Neuron (in vitro differentiated cells): ENCODE measurements at regions not wholly inside any gene's neighbourhood (a gene's known extent, or its start where the extent isn't known, plus 50 kb on each side); places are given as distances from the start of the nearest gene placed in this dataset.

ENCODE experiments used
- H2AFZ ChIP-seq: one replicate; pipeline ENCODE4 v1.6.1; 2013; ENCODE audit warnings: low read depth, mild to moderate bottlenecking, inconsistent platforms, low read length, moderate library complexity
- H3K27me3 ChIP-seq: one replicate; pipeline ENCODE4 v1.6.1; 2013; ENCODE audit warnings: low read length; ENCODE audit not compliant: insufficient read depth
- H3K36me3 ChIP-seq: one replicate; pipeline ENCODE4 v1.6.1; 2013; ENCODE audit warnings: low read length; ENCODE audit not compliant: insufficient read depth
- H3K4me1 ChIP-seq: one replicate; pipeline ENCODE4 v1.6.1; 2013; ENCODE audit warnings: low read length; ENCODE audit not compliant: insufficient read depth
- H3K4me3 ChIP-seq: 2 replicates; pipeline ENCODE4 v1.5.1; 2013; ENCODE audit warnings: mild to moderate bottlenecking, low read length, moderate library complexity
- H3K9me3 ChIP-seq: one replicate; pipeline ENCODE4 v1.6.1; 2013; ENCODE audit warnings: low read length

DNA sequence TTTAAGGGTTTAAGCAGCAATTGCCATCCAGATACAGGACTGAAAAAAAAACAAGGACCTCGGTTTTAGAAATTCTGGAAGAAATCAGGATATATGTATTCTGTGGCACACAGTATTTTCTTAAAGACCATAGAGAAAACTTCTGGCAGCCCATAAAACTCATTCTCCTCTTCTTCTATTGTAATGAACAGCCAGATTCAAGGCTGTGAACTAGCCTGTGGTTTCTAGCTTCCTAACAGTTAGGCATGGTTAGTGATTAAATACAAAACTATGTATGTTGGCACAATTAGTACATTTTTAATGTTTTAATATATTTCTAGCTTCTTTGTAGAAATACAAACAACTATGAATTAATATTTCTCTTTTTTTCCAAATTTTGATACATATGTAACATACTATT lies 555.7 kb downstream of the DSC3 start:
- H3K36me3 ChIP-seq, result no peaks in the 10 kb centered on the region
- no peaks in the 10 kb centered on the region for H3K27me3 ChIP-seq
- H2AFZ ChIP-seq, result no peak overlapping the region
- H3K9me3 ChIP-seq, result no peaks in the 10 kb centered on the region
- H3K4me3 ChIP-seq, result no peak overlapping the region
- H3K4me1 ChIP-seq, result no peaks in the 10 kb centered on the region

- Histone ChIP-seq H3K9me3 (no peaks in the 10 kb centered on the region), H3K4me1 (no peaks in the 10 kb centered on the region), H2AFZ (no peak overlapping the region), H3K36me3 (no peaks in the 10 kb centered on the region), H3K27me3 (no peaks in the 10 kb centered on the region), H3K4me3 (no peak overlapping the region)
Measured at GRCh38 chr18:30485078-30485477, 557.5 kb downstream of the DSC3 start.

- no peaks in the 10 kb centered on the region for H3K36me3 ChIP-seq
Measured at GRCh38 chr18:30481871-30482270, 560.7 kb downstream of the DSC3 start.

GRCh38 chr18:30469091-30469490 lies 573.5 kb downstream of the DSC3 start:
- Histone ChIP-seq H3K36me3 (no peaks in the 10 kb centered on the region), H3K27me3 (no peaks in the 10 kb centered on the region), H3K9me3 (no peaks in the 10 kb centered on the region), H3K4me1 (no peaks in the 10 kb centered on the region), H3K4me3 (no peak overlapping the region), H2AFZ (no peak overlapping the region)

More at GRCh38 chr18:30481871-30482270, 560.7 kb downstream of the DSC3 start:
- Histone ChIP-seq H3K4me1 (no peaks in the 10 kb centered on the region), H3K9me3 (no peaks in the 10 kb centered on the region), H2AFZ (no peak overlapping the region), H3K27me3 (no peaks in the 10 kb centered on the region), H3K4me3 (no peak overlapping the region)

DNA sequence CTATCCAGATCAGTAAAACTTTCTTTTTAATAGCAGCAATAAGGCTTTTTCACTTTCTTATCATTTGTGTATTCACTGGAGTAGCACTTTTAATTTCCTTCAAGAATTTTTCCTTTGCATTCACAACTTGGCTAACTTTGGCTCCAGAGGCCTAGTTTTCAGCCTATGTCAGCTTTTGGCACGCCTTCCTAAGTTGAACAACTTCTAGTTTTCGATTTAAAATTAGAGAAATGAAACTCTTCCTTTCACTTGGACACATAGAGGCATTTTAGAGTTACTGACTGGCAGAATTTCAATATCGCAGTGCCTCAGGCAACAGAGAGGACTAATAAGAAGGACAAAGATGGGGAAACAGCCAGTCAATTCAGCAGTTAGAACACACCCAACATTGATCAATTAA lies 577.4 kb downstream of the DSC3 start:
- no peaks in the 10 kb centered on the region for H3K27me3 ChIP-seq
- no peaks in the 10 kb centered on the region for H3K9me3 ChIP-seq
- H3K4me3 ChIP-seq, result no peak overlapping the region
- H3K4me1 ChIP-seq, result no peaks in the 10 kb centered on the region
- no peaks in the 10 kb centered on the region for H3K36me3 ChIP-seq
- H2AFZ ChIP-seq, result no peak overlapping the region

GRCh38 chr18:30457156-30457555 lies 585.4 kb downstream of the DSC3 start:
- Histone ChIP-seq H3K4me3 (no peak overlapping the region), H3K27me3 (no peaks in the 10 kb centered on the region), H3K9me3 (no peaks in the 10 kb centered on the region), H3K36me3 (no peaks in the 10 kb centered on the region), H3K4me1 (no peaks in the 10 kb centered on the region), H2AFZ (no peak overlapping the region)

DNA sequence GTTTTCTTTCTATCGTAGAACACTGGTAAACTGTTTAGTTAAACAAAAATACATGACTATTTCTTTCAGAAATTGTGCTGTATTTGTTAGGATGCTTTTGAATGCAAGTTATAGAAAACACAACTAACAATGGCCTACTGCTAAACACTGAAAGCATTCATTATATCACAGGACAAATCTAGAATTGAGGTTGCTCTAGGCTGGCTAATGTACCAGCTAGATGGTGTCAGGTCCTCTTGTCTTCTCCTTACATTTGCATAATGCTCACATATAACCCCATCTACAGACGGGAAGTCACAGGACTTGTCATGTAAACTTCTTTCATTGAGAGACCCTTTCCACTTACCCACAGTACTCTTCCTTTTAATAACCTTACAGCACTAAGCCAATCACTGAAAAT lies 586.8 kb downstream of the DSC3 start:
- Histone ChIP-seq H3K9me3 (no peaks in the 10 kb centered on the region), H3K27me3 (no peaks in the 10 kb centered on the region), H2AFZ (no peak overlapping the region), H3K36me3 (no peaks in the 10 kb centered on the region), H3K4me3 (no peak overlapping the region), H3K4me1 (no peaks in the 10 kb centered on the region)

- no peak overlapping the region for H3K4me3 ChIP-seq
- no peaks in the 10 kb centered on the region for H3K36me3 ChIP-seq
- H3K27me3 ChIP-seq, result no peaks in the 10 kb centered on the region
- no peak overlapping the region for H2AFZ ChIP-seq
- no peaks in the 10 kb centered on the region for H3K9me3 ChIP-seq
- no peaks in the 10 kb centered on the region for H3K4me1 ChIP-seq
Measured at GRCh38 chr18:30454920-30455319, 587.6 kb downstream of the DSC3 start.

GRCh38 chr18:30451981-30452380 lies 590.6 kb downstream of the DSC3 start:
- no peaks in the 10 kb centered on the region for H3K4me1 ChIP-seq
- no peak overlapping the region for H3K4me3 ChIP-seq
- no peak overlapping the region for H2AFZ ChIP-seq
- H3K27me3 ChIP-seq, result no peaks in the 10 kb centered on the region
- H3K36me3 ChIP-seq, result no peaks in the 10 kb centered on the region
- H3K9me3 ChIP-seq, result no peaks in the 10 kb centered on the region

- H3K9me3 ChIP-seq, result no peaks in the 10 kb centered on the region
- no peaks in the 10 kb centered on the region for H3K4me1 ChIP-seq
- H3K4me3 ChIP-seq, result no peak overlapping the region
- H3K27me3 ChIP-seq, result no peaks in the 10 kb centered on the region
- no peaks in the 10 kb centered on the region for H3K36me3 ChIP-seq
- no peak overlapping the region for H2AFZ ChIP-seq
Measured at GRCh38 chr18:30450927-30451326, 591.6 kb downstream of the DSC3 start.

DNA sequence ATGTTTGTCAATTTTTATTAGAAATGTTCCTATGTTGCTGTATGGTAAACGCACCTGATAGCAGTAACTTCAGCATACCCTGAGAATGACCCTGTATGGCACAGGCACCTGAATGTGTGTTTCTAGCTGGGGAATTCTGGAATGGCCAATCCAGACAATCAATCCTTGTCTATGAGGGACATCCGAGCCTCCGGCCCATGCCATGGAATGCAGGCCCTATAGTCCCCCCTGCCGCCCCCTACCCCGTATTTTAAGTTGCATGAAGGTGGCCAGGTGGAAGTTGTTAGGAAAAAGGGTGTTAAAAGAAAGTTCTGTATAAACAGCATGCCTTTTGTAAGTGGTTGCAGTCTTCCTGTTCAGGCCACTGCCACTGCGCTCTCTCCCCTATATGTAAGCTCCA lies 595.9 kb downstream of the DSC3 start:
- no peaks in the 10 kb centered on the region for H3K9me3 ChIP-seq

DNA sequence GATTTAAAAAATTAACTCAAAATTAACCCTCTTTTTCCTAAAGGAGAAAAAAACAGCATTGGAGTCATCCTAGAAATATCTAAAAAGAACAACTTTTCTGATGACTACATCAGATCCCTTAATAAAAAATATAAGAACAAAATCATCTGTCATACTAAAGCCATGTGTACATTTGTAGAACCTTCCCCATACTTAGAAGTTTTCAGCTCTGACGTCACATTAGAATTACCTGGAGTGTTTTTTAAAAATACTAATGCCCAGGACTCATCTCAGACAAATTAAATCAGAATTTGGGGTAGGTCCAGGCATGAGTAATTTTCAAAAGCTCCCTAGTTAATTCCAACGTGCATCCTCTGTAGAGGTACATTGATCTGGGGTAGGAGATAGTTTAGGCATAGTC lies 598.0 kb downstream of the DSC3 start:
- Histone ChIP-seq H3K27me3 (no peaks in the 10 kb centered on the region), H3K4me3 (no peak overlapping the region), H3K36me3 (no peaks in the 10 kb centered on the region), H3K9me3 (no peaks in the 10 kb centered on the region), H3K4me1 (no peaks in the 10 kb centered on the region), H2AFZ (no peak overlapping the region)

More for the DNA sequence above, 595.9 kb downstream of the DSC3 start:
- no peaks in the 10 kb centered on the region for H3K27me3 ChIP-seq
- no peak overlapping the region for H2AFZ ChIP-seq
- no peaks in the 10 kb centered on the region for H3K36me3 ChIP-seq
- H3K4me3 ChIP-seq, result no peak overlapping the region
- H3K4me1 ChIP-seq, result no peaks in the 10 kb centered on the region

- H2AFZ ChIP-seq, result no peak overlapping the region
- no peaks in the 10 kb centered on the region for H3K36me3 ChIP-seq
- H3K4me3 ChIP-seq, result no peak overlapping the region
- H3K9me3 ChIP-seq, result no peaks in the 10 kb centered on the region
- H3K4me1 ChIP-seq, result no peaks in the 10 kb centered on the region
- no peaks in the 10 kb centered on the region for H3K27me3 ChIP-seq
Measured at GRCh38 chr18:30440351-30440750, 602.2 kb downstream of the DSC3 start.

GRCh38 chr18:30439174-30439573 lies 603.4 kb downstream of the DSC3 start:
- H3K36me3 ChIP-seq, result no peaks in the 10 kb centered on the region
- H3K4me3 ChIP-seq, result no peak overlapping the region
- H3K4me1 ChIP-seq, result no peaks in the 10 kb centered on the region
- H3K9me3 ChIP-seq, result no peaks in the 10 kb centered on the region
- H3K27me3 ChIP-seq, result no peaks in the 10 kb centered on the region
- no peak overlapping the region for H2AFZ ChIP-seq
